GM18517 (cell line): ENCODE measurements at regions not wholly inside any gene's neighbourhood (a gene's known extent, or its start where the extent isn't known, plus 50 kb on each side); places are given as distances from the start of the nearest gene placed in this dataset.

ENCODE experiments used
- ATAC-seq: cut with Tn5 transposase; IDR thresholded peaks from one replicate; pipeline ENCODE4 v1.9.1; 2021; ENCODE audit warnings: mild to moderate bottlenecking, moderate library complexity; ENCODE audit not compliant: unreplicated experiment

DNA sequence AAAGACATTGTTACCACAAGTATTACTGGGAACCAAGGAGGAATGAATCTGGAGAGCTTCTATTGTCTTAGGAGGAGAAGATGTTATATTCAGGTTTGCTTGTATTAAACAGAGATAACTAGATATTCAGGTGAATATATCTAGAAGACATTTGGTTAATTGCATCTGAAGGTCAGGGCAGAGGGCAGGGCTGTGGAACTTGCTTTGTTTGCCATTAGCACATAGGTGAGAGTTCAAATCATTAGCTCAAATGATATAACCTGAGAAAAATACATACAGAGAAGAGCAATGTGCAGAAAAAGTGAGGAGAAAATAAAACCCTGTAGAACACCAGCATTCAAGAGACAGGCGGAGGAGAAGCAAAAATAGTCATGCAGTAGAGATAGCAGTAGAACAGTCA is 116.8 kb downstream of the DNAJB9 start:
- ATAC-seq = no peak

DNA sequence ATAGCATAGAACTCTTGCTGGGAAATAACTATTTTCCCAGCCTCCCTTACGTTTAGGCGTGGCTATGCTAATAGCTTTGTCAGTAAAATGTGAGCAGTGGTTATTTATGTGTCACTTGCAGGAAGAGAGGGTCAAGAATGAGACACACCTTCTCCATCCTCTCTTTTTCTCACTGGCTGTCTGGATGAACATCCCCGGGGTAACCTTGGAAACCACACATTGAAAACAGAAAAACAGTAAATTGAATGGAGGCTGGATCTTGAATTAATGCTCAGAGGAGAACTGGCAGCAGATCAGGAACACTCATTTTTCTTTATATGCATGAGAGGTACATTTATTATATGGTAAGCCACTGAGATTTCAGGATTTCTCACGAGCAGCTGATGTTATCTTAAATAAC is 127.6 kb downstream of the DNAJB9 start:
- no peak for ATAC-seq

DNA sequence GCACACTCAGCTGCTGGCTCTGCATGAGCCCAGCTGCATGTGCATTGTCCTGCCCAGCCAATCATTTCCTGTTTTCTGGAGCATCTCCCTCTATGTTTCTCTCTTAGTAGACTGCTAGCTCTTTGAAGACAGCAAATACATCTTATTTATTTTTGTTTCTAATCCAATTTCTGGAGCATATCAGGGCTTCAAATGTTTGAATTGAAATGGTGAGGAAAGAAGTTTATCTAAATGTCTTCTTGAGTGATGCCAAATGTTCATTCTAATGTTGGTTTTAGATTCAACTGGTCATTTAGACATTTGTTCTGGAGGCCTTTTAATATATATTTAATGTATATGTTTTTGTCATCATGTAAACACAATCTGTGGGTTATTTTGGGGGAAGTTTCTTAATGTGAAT is 141.9 kb downstream of the DNAJB9 start:
- no peak for ATAC-seq

DNA sequence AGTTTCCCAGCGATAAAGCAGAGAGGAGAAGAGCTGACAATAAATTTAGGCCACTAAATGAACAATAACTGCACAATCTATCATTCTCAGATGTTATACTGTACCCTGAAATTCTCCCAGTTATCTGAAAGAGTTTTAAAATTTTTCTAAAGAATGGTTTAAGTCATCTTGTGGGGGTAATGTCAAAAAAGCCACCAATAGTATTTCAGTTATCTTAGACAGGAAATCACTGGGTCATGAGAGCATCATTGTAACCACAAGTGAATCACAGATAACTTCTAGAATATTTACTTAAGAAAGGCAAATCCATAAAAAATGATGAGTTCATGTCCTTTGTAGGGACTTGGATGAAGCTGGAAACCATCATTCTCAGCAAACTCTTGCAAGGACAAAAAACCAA is 147.1 kb downstream of the DNAJB9 start:
- ATAC-seq = no peak

DNA sequence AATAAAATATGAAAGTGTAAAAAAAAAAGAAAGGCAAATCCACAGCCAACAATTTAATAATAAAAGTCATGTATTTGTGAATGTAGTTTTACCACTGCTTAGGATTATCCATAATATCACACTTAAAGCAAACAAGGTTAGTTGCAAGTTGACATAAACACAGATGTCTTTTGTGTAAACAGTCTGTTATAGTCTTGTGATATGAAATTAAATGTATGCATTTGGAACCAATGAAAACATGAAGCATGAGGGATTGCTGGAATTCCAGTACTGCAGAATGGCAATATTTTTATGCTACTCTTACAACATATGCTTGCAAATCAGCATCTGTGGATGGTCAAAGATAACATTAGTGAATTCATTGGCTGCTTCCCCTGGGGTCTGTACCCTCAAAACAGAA is 148.1 kb downstream of the DNAJB9 start:
- no peak for ATAC-seq

DNA sequence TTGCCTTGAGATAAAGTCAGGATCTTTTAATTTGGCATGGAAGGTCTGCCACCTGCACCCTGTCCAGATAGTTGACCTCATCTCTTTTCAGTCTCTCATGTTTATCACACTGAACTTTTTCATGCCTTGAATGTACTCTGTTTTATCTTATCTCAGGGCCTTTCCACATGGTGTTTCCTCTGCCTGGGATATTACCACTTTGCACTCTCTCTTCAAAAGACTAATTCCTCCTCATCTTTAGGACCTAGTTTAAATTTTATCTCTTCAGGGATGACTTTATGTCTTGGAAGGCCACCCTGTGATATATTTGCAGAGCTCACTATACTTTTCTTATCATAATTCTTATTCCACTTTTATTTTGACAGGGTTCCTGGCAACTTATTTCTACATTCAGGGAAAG is 150.0 kb downstream of the DNAJB9 start:
- no peak for ATAC-seq

DNA sequence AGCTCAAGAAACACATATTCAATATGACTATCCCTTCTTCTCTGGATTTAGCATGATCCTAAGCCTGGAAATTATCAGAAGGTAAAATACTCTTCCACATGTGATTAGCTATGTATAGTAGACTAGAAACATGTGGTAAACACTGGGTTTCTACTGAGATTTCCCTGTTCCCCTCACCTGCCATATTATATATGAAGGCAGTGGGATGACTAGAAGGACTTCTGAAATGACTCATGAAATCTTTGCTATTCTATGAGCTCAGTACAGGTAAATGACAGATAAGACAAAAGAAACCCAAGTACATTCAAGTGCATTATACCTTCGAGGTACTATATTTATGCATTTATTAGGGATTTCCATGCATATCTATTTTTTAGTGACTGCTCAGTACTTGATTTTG is 152.9 kb downstream of the DNAJB9 start:
- ATAC-seq = no peak

DNA sequence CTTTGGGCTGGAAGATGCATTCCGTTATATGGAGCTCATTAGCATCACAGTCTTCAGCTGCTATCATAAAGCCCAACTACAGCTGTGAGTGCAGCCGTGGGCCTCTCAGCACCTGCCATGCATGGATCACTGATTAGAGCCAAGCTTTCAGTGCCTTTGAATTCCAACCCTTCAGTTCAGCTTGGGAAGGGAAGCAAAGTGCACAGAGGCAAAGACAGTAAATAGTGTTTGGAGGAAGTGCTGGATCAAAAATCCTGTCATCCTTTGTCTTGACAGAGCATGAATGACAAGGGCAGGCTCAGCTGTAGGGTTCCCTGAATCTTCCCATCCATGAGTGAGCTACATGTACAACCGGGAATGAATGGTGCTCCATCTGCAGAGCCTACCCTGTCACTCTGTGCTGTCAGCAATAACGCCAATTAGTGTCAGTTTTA is 153.7 kb downstream of the DNAJB9 start:
- ATAC-seq = no peak

DNA sequence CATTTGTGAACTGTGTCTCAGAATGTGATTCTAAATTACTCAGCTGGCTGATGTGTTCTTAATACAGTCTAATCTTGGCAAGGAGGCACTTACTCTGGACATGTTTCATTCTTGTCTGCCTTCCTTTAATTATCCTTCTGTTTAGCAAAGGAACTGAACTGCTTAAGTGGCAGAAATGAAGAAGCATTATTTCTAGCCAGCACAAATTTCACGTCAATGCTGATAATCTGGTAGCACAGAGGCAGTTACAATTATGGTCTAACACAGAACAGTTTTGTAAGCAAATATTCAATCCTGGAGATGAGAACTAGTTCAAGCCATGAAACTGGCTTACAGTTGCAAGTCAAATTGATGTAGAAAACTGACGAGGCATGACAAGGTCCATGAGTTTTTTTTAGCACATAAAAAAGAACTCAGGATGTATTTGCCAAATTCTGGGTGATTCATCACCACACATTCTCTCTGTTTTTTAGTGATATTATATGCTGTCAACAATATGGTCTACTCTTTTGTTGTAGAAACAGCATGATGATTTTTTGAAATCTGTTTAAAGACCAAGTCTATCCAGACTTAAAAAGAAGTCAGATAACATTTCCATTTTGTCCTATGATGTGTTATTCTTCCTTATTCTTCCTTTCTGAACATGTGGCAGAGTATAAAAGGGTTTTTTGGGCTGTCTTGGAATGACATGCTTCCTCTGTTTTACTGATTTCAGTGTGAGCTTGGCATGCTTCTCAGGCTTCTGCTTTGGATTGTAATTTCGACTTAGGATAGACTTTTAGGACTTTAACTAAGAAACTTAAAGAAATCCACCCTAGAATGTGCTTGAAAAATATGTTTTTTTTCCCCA is 154.8 kb downstream of the DNAJB9 start:
- no peak for ATAC-seq

DNA sequence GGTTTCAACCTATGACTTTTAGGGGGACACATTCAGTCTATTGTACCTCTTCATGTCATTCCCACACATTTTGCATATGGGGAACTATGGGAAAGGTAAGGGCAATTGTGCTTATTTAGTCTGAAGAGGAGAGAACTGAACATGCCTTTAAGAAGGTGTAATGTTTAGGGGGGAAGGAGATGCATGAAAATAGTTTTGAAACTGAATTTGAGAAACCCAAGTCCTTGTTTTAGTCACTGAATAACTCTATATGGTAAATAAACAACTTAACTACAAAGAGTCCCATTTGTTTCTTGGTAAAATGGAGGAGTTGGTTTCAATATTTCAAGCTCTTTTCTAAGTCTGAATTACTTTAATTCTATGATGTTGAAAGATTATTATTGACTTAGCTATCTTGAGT is 166.1 kb downstream of the DNAJB9 start:
- ATAC-seq = no peak

DNA sequence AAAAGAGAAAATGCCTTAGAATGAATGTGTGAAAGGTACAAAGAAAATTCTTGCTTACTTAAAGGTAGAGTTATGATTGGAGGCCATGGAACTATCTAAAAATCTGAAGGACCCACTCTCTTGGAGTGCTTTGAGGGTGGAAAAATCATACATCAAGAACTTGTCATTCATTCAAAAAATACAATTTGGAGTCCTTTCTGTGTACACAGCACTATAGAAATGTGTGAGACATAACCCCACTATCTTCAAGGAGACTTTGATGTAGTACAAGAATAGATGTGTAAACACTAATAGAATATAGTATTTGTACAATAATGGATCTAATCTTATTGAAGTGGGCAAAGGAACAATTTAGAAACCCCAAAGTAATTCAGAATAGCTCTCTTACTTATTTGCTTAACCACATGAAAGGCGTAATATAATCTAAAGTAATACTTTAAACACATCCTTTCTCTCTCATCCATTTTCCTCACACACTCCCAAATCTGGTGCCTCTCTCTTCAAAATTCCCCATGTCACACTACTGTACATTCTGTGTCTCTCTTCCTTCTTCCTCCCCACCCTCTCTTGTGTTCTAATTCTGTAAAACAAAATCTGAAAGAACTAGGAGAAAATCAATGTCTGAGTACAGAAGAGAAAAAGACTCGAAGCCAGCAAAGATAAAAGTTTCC is 166.7 kb downstream of the DNAJB9 start:
- ATAC-seq = no peak

DNA sequence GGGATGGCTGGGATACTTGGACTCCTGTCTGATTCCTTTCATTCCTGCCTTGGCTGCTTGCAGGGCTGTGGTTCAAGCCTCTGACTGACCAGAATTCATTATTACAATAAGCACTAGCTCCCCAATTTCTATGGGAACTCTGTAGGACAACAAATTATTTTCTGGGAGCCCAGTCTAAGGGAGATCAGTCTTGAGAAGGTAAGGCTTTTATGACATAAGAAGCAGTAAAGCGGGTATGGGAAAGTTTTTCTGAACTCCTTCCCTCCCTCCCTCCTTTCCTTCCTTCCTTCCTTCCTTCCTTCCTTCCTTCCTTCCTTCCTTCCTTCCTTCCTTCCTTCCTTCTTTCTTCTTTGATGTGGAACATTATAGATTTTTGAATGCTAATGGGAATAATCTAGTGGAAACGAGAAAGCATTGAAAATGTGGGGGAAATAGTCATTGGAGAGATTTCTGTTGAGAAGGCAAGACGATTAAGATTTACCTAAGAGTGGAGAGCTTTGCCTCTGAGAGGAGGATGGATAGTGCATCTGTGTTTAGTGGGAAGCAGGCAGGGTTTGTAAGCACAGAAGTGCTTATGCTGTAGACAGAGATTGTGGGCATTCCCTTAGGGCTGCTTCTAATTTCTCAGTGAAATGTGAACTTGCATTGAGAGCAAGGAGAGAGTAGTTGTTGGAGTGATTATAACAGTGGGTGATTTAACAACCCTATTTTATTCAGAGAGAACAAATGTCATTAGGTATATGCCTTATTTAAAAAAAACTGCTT is 201.5 kb downstream of the DNAJB9 start:
- no peak for ATAC-seq

DNA sequence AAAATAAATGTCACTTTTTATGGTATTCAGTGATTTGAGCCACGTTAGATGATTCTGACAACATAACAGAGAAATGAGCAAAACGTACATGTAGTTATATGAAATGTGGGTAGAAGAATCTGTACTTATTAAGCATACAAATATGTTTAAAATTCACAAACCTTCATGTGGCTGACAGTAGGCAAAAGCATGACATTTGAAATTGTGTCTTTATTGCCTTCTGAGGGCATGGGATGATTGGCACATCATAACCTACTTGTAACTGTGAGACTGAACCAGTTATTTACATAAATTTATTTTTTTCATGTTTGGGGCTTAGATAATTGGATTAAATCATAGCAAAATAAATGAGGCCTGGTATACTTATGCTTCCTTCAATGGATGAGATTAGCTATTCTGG is 202.2 kb downstream of the DNAJB9 start:
- no peak for ATAC-seq

DNA sequence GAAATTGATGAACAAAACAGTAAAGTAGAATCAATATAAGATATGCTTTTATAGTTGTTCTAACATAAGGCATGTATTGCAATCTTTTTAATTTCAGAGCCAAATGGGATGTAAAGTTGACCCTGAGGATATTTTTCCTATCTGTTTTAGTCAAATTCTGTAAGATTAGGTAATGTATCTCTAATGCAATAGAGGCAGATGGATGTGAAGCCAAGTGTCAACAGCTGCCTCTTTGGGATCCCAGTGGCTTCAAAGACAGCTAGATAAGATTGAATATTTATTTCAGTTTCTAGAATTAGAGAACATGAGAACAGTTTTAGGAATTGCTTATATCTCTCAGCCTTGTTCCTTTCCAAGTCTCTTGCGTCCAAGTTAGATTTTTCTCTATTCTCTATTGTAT is 208.3 kb downstream of the DNAJB9 start:
- no peak for ATAC-seq

DNA sequence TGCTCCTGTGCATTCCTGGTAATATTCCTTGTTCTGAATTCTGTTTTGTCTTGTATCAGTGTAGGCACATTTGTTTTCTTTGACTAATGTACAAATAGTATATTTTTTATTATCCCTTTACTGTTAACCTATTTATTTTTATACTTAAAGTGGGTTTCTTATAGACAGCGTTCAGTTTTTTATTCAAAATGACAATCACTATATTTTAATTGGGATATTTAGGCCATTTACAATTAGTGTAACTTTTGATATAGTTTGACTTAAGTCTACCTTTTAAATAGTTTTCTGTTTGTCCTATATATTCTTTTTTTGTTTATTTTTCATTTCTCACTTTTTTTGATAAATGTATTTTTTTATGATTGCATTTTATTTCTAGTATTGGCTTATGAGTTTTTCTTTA is 219.8 kb downstream of the DNAJB9 start:
- no peak for ATAC-seq

DNA sequence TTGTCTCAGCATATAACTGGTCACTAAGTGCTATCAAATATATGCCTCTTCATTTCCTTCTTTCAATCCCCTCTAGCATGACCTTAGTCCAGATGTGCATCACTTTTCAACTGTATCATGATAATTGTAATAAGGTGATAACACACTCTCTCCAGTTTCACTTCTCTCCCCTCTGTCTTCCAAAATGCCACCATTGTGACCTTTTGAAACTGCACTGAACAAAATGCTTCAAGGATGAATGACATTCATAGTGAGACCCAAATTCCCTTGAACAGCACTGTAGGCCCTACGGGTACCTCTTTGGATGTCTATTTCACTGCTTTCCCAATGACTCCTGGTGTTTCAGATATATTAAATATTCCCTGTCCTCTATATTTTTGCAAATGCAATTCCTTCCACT is 224.8 kb downstream of the DNAJB9 start:
- no peak for ATAC-seq

DNA sequence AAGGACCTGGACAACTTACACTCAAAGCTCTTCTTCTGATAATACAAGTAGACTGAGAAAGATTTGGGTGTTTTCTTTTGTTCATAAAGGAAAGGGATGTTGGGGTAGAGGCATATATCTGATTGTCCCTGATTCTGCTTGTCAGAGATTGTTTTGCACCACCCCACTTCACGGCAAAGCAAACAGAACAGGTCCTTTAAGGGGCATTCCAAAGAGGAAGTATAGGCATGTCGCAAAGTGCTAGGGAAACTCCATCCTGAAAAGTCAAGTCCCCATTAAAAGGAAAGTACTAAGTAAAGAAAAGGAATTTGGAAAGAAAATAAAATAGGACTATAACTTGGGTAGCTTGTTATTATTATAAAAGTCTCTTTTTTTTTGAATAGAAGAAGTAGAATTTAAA is 233.0 kb downstream of the DNAJB9 start:
- no peak for ATAC-seq

DNA sequence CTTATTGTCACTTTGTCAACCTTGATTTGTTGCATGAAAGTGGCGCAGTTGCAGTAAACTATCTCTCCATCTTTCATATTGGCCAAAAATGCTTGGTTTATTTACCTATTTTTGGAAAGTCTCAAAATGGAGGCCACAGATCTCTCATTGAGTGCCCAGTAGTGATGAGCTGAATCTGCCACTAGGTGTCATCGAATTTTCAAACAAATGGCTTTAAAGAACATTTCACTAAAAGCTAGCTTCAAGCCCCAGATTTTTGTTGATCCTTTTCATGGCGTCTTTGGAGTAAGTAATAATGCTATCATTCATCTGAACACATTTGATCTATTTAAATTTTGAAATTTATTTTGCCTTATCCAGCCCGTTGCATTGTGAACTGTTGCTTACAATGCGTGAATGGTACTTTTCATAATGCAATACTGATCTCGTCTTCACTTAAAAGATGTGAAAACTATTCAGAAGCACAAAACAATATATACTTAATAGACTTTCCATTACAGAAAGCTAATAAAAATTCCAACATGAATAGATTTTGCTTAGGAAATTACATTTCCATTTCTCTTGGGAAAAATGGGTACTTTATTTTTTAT is 236.2 kb downstream of the DNAJB9 start:
- no peak for ATAC-seq

DNA sequence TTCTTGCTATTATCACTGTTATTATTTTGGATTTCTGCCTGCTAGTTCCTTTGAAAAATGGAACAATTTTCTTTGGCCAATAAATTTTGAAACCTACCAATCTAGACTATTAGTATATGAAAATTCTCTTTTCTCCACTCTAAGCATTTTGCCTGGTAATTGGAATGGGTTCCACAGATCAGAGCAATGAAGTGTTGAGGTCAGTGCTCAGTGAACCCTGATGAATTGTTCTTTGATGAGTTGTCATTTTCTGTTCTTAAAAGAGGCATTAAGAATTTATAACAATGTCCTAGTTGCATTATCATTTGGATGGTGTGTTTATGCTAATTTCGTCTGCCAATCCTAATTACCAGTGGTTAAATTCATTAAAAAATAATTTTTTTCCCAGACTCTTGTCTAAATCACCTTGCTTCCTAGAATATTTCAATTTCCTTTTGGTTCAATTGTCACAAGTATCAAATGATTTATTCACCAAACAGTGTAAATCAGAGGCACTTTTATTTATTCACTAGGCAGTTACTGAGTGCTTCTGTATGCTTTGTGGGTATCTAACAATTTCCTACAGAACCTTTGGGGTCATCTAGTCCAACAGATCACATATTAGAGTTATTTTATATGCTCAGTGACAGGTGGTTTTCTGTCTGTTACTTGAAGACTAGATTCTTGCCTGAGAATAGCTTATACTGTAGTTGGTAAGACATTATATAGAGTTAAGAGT is 239.0 kb downstream of the DNAJB9 start:
- no peak for ATAC-seq

DNA sequence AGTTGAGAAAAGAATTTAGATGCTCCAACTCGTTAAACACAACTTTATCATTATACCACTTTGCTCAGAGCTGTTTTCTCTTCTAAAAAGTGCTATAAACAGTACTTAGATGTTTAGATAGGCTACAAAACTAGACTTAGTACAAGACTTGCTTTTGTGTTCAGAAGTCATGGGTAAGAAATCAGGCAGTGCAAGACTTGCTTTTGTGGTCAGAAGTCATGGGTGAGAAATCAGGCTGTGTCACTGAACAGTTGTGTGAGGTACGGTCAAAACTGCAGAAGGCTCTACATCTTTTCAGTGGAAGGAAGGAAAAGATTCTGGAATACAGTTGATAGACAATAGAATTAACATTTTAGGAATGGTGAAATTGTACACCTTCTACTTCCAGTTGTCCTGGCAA is 239.7 kb downstream of the DNAJB9 start:
- no peak for ATAC-seq
